ENCODE measurements at regions not wholly inside any gene's neighbourhood (a gene's known extent, or its start where the extent isn't known, plus 50 kb on each side); places are given as distances from the start of the nearest gene placed in this dataset.
"Not testable (repeated sequence)": the region's sequence is repeated elsewhere in the genome, so short reads cannot be mapped to it uniquely, and the experiment has no call there.

- TF ChIP-seq CTCF (IDR thresholded peaks at IDR 0.05; ENCODE audit: control extremely low read depth, extremely low read depth, low read depth, missing control alignments) = no peak
- POLR2A ChIA-PET = no interaction called here
- no peak for DNase-seq (ENCODE audit: extremely low spot score)
- CTCF ChIA-PET = no interaction called here
Measured at GRCh38 chr17:54452666-54453348, 447.8 kb upstream of the TOM1L1 start.

GRCh38 chr17:54455251-54455868 is 445.3 kb upstream of the TOM1L1 start:
- ChIA-PET POLR2A (no interaction called here), CTCF (no interaction called here)
- TF ChIP-seq CTCF (IDR thresholded peaks at IDR 0.05; ENCODE audit: control extremely low read depth, extremely low read depth, low read depth, missing control alignments) = no peak
- DNase-seq (ENCODE audit: extremely low spot score) = no peak

- POLR2A ChIA-PET; CTCF ChIA-PET; DNase-seq (ENCODE audit: extremely low spot score): not testable (repeated sequence)
Measured at GRCh38 chr17:54465443-54465842, 435.2 kb upstream of the TOM1L1 start.

- POLR2A ChIA-PET = no interaction called here
- CTCF ChIA-PET = no interaction called here
- no peak for DNase-seq (ENCODE audit: extremely low spot score)
- TF ChIP-seq CTCF (IDR thresholded peaks at IDR 0.05; ENCODE audit: control extremely low read depth, extremely low read depth, low read depth, missing control alignments) = no peak
Measured at GRCh38 chr17:54466875-54467274, 433.8 kb upstream of the TOM1L1 start.

- ChIA-PET POLR2A (no interaction called here), CTCF (no interaction called here)
Measured at GRCh38 chr17:54482843-54483242, 417.8 kb upstream of the TOM1L1 start.

GRCh38 chr17:54493691-54494090 is 407.0 kb upstream of the TOM1L1 start:
- POLR2A ChIA-PET = no interaction called here
- DNase-seq (ENCODE audit: extremely low spot score) = no peak
- CTCF ChIA-PET = interaction anchor here (1.3 kb wide), 1 partner anchor 9 kb away, joined by 3 read pairs; no protein-coding TSS in a partner anchor
- no peak for TF ChIP-seq CTCF (IDR thresholded peaks at IDR 0.05; ENCODE audit: control extremely low read depth, extremely low read depth, low read depth, missing control alignments)

More at GRCh38 chr17:54482843-54483242, 417.8 kb upstream of the TOM1L1 start:
- no peak for TF ChIP-seq CTCF (IDR thresholded peaks at IDR 0.05; ENCODE audit: control extremely low read depth, extremely low read depth, low read depth, missing control alignments)
- DNase-seq (ENCODE audit: extremely low spot score) = no peak

Measured in GM10248 (cell line).